Right lobe of liver (tissue), 4 donors: ENCODE measurements at regions not wholly inside any gene's neighbourhood (a gene's known extent, or its start where the extent isn't known, plus 50 kb on each side); places are given as distances from the start of the nearest gene placed in this dataset.

ENCODE experiments used
- POLR2A ChIP-seq: fragments of 450-650 bp; IDR thresholded peaks from one replicate; pipeline ENCODE4 v1.6.1; 2017; ENCODE audit warnings: antibody characterized with exemption, mild to moderate bottlenecking
- TF ChIP-seq, protein P1 (sequence below), 4 donors: fragments of 200-600 bp in 3 of 4; fragments of 450-650 bp in 1 of 4; IDR thresholded peaks; one replicate each; pipeline versions ENCODE4 v1.5.1 to v1.8.0; 2016 to 2022; ENCODE audit warnings: antibody characterized with exemption in 4 of 4, mild to moderate bottlenecking in 2 of 4
- donor health status: DM: no; HTN: no; CAD: no.
- donor health status: DM: no; HTN: no; CAD: no.
- donor health status: DM: no; HTN: yes; CAD: no.

DNA sequence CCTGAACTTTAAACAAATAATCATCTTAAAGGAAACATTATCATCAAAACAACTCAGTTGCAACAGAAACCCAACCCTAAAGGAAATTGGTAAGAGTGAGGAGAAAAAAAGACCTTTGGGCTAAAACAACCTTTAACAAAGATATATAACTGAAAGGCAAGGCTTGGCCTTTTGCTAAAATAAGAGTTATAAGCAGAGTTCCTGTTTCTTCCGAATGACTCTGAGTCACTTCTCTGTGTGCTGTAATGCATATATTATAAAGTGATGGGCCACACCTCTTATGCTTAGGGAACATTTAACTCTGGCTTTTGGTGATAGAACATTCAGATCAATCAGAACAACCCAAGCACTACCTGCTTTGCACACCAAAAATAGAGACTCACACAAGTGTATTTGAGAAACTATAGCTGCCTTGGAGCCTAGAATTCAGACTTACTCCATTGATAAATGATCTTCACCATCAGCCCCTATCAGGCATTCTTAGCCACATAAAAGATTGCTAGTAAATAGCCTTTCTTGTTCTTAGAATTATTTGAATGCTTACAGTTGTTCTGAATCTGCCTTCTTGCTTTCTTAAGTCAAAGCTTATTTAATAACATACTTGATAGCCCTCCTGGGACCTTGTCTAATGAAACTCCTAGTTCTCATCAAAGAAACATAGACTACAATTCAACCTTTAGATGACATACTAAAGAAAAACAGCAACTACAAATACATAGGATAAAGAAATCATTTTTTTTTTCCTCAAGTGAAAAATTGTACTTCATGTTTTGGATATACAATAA lies 294.2 kb upstream of the SEMA6D start:
- TF ChIP-seq, protein P1, sequence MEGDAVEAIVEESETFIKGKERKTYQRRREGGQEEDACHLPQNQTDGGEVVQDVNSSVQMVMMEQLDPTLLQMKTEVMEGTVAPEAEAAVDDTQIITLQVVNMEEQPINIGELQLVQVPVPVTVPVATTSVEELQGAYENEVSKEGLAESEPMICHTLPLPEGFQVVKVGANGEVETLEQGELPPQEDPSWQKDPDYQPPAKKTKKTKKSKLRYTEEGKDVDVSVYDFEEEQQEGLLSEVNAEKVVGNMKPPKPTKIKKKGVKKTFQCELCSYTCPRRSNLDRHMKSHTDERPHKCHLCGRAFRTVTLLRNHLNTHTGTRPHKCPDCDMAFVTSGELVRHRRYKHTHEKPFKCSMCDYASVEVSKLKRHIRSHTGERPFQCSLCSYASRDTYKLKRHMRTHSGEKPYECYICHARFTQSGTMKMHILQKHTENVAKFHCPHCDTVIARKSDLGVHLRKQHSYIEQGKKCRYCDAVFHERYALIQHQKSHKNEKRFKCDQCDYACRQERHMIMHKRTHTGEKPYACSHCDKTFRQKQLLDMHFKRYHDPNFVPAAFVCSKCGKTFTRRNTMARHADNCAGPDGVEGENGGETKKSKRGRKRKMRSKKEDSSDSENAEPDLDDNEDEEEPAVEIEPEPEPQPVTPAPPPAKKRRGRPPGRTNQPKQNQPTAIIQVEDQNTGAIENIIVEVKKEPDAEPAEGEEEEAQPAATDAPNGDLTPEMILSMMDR (IDR thresholded peaks at IDR 0.05) = no peak
- no peak for TF ChIP-seq POLR2A
